22Rv1 (cell line): ENCODE measurements at regions not wholly inside any gene's neighbourhood (a gene's known extent, or its start where the extent isn't known, plus 50 kb on each side); places are given as distances from the start of the nearest gene placed in this dataset.

Experiments used
- H3K27ac ChIP-seq: fragments of 450-650 bp; 2 replicates; pipeline ENCODE4 v1.5.1; 2017
- CTCF ChIP-seq: fragments of 450-650 bp; IDR thresholded peaks from 2 replicates; pipeline ENCODE4 v1.5.1; 2017; ENCODE audit warnings: mild to moderate bottlenecking
- ZFX ChIP-seq: fragments of 450-650 bp; IDR thresholded peaks from 2 replicates; pipeline ENCODE4 v1.6.1; 2017; ENCODE audit warnings: antibody characterized with exemption, borderline replicate concordance

GRCh38 chr7:156223935-156224832 lies 411.9 kb upstream of the SHH start:
- no peak for TF ChIP-seq CTCF
- TF ChIP-seq ZFX: no peak
- H3K27ac ChIP-seq: no peak overlapping the region

DNA sequence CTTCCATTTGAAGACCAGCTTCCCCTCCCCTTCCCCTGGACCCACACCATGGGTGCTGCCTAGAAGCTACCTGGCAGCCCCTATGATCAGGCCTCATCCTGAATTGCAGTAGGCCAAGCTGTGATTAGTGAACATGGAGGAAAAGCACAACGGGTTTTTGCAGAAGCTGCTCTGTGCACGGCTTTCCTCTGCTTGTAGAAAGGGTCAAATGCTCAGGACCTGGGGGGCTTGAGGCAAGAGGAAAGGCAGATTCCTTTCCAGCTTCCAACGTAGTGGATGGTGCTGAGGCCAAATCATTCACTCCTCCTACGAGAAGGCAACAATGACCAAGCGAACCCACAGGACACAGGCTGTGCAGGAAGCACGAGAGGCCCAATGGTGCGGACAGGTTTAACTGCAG lies 410.3 kb upstream of the SHH start:
- TF ChIP-seq CTCF: no peak
- TF ChIP-seq ZFX: no peak
- no peak overlapping the region for H3K27ac ChIP-seq

- H3K27ac ChIP-seq: no peak overlapping the region
- TF ChIP-seq ZFX (no peak), CTCF (no peak)
Measured at GRCh38 chr7:156222151-156222550, 409.9 kb upstream of the SHH start.

GRCh38 chr7:156220701-156221100 lies 408.4 kb upstream of the SHH start:
- TF ChIP-seq CTCF (no peak), ZFX (no peak)
- no peak overlapping the region for H3K27ac ChIP-seq

DNA sequence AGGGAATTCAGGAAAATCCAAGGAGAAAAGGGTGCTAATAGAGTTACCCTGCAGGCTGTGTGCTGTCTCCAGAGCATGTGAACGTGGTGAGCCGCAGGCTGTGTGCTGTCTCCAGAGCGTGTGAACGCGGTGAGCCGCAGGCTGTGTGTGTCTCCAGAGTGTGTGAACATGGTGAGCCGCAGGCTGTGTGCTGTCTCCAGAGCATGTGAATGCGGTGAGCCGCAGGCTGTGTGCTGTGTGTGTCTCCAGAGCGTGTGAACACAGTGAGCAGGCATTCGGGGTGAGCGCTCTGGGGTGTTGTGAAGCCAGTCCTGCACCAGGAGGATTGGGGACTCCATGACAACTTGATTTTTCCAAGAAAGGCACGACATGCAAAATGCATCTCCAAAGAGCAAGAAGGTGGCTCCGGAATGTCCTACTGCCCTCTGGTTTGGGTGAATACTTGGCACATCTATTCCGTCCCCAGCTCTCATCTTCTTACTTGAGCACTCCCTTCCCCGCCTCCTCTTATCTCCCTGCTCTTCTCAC lies 407.9 kb upstream of the SHH start:
- no peak for TF ChIP-seq ZFX
- no peak for TF ChIP-seq CTCF

GRCh38 chr7:156219307-156220077 lies 407.2 kb upstream of the SHH start:
- no peak for TF ChIP-seq ZFX
- no peak for TF ChIP-seq CTCF
- no peak overlapping the region for H3K27ac ChIP-seq

More for the DNA sequence above, 407.9 kb upstream of the SHH start:
- no peak overlapping the region for H3K27ac ChIP-seq
